GM12878 (cell line): ENCODE measurements at regions not wholly inside any gene's neighbourhood (a gene's known extent, or its start where the extent isn't known, plus 50 kb on each side); places are given as distances from the start of the nearest gene placed in this dataset.

ENCODE experiments used
- ATAC-seq: fragments of 200-7000 bp; cut with Tn5 transposase; 3 replicates; pipeline ENCODE4 v1.9.1; 2020; ENCODE audit warnings: mild to moderate bottlenecking, moderate library complexity
- BruUV-seq: library from RNA; stranded (reverse); fragments of 400-500 nt; replicated peaks from 2 replicates; lab custom pipeline; 2021; lab: Mats Ljungman, UMichigan
- CTCF ChIA-PET: fragments of 300-600 bp; sonication (Branson Sonifier 250); formaldehyde crosslinking; extraction: SDS; loops from one replicate; lab custom pipeline; 2021; ENCODE audit warnings: inconsistent platforms; lab: Yijun Ruan, JAX
- POLR2A ChIA-PET: fragments of 350-600 bp; formaldehyde crosslinking; extraction: SDS; loops from one replicate; lab custom pipeline; 2021; ENCODE audit warnings: inconsistent platforms; lab: Charles Lee
- RAD21 ChIA-PET: fragments of 300-600 bp; sonication (Branson Sonifier 250); formaldehyde crosslinking; loops from one replicate; lab custom pipeline; 2023; ENCODE audit warnings: antibody characterized with exemption; ENCODE audit not compliant: unreplicated experiment; lab: Charles Lee
- SMC1A ChIA-PET: fragments of 300-600 bp; sonication (Branson Sonifier 250); formaldehyde crosslinking; loops from one replicate; lab custom pipeline; 2023; ENCODE audit not compliant: unreplicated experiment, uncharacterized antibody; lab: Charles Lee
- DNase-seq: peaks from one replicate; pipeline ENCODE4 v3.0.0-alpha.2; 2011; ENCODE audit warnings: low read depth, low spot score
- FAIRE-seq: peaks from 3 replicates; lab custom pipeline; 2011; peaks lifted over from hg19 to GRCh38; lab: Jason Lieb, UNC
- H2AFZ ChIP-seq: 2 replicates; pipeline ENCODE4 v1.6.0; 2011; ENCODE audit warnings: low read depth, low read length, control low read depth; ENCODE audit not compliant: control insufficient read depth
- H3K27ac ChIP-seq: 2 replicates; pipeline ENCODE4 v1.5.1; 2011; ENCODE audit warnings: control low read depth; ENCODE audit not compliant: control insufficient read depth, insufficient read depth
- H3K27me3 ChIP-seq, 2 experiments: replicated peaks in 1 of 2; 2 replicates each; pipeline versions ENCODE4 v1.6.0 to v1.6.1; 2011; ENCODE audit warnings: low read length in 1 of 2; ENCODE audit not compliant: control insufficient read depth in 2 of 2, insufficient read depth in 2 of 2
- H3K36me3 ChIP-seq, 2 experiments: 2 replicates each; pipeline ENCODE4 v1.5.1; 2011; ENCODE audit warnings: low read length in 1 of 2; ENCODE audit not compliant: control insufficient read depth in 2 of 2, insufficient read depth in 2 of 2
- H3K4me1 ChIP-seq: 2 replicates; pipeline ENCODE4 v1.6.1; 2011; ENCODE audit warnings: mild to moderate bottlenecking, low read length, moderate library complexity, mixed read lengths; ENCODE audit not compliant: control insufficient read depth, insufficient read depth
- H3K4me2 ChIP-seq: 2 replicates; pipeline ENCODE4 v1.6.0; 2011; ENCODE audit warnings: control low read depth; ENCODE audit not compliant: control insufficient read depth, insufficient read depth
- H3K4me3 ChIP-seq: fragments of 200-600 bp; sonication (generic); 2 replicates; pipeline ENCODE4 v1.5.1; 2016
- H3K79me2 ChIP-seq: 2 replicates; pipeline ENCODE4 v1.6.0; 2011; ENCODE audit warnings: low read length; ENCODE audit not compliant: control insufficient read depth, insufficient read depth
- H3K9ac ChIP-seq: 2 replicates; pipeline ENCODE4 v1.8.0; 2011; ENCODE audit warnings: low read length, control low read depth, mixed read lengths; ENCODE audit not compliant: control insufficient read depth, insufficient read depth
- H3K9me3 ChIP-seq: replicated peaks from 3 replicates; pipeline ENCODE4 v1.5.1; 2011; ENCODE audit warnings: mild to moderate bottlenecking, low read length; ENCODE audit not compliant: control insufficient read depth, insufficient read depth
- H4K20me1 ChIP-seq: 2 replicates; pipeline ENCODE4 v1.6.0; 2011; ENCODE audit not compliant: control insufficient read depth, insufficient read depth
- CHD2 ChIP-seq: IDR thresholded peaks from 2 replicates; pipeline ENCODE4 v1.6.1; 2011; ENCODE audit warnings: low read depth, low read length, improper control_type of control experiment, borderline replicate concordance
- ETV6 ChIP-seq, 2 experiments: fragments of 450-650 bp in 1 of 2; IDR thresholded peaks in 1 of 2; conservative IDR thresholded peaks in 1 of 2; 2 replicates each; pipeline ENCODE4 v1.6.1; 2014; ENCODE audit warnings: antibody characterized with exemption in 1 of 2, borderline replicate concordance in 1 of 2, low read depth in 1 of 2, mild to moderate bottlenecking in 1 of 2, moderate library complexity in 1 of 2
- HDAC2 ChIP-seq: fragments of 200-600 bp; sonication (generic); IDR thresholded peaks from 2 replicates; pipeline ENCODE4 v1.6.1; 2017
- JUNB ChIP-seq: IDR thresholded peaks from 2 replicates; pipeline ENCODE4 v1.6.1; 2016; ENCODE audit warnings: antibody characterized with exemption, mild to moderate bottlenecking
- NFIC ChIP-seq: IDR thresholded peaks from 2 replicates; pipeline ENCODE4 v1.6.1; 2012; ENCODE audit warnings: low read depth, mild to moderate bottlenecking, inconsistent platforms, low read length, moderate library complexity
- PML ChIP-seq: IDR thresholded peaks from 2 replicates; pipeline ENCODE4 v1.6.1; 2012; ENCODE audit warnings: low read length, inconsistent platforms
- RB1 ChIP-seq: fragments of 450-650 bp; formaldehyde crosslinking; IDR thresholded peaks from 2 replicates; pipeline ENCODE4 v1.6.1; 2017; ENCODE audit warnings: mild to moderate bottlenecking, borderline replicate concordance
- TCF7 ChIP-seq: IDR thresholded peaks from 2 replicates; pipeline ENCODE4 v1.6.1; 2014; ENCODE audit warnings: antibody characterized with exemption, borderline replicate concordance
- ZNF24 ChIP-seq: fragments of 450-650 bp; IDR thresholded peaks from 2 replicates; pipeline ENCODE4 v1.6.1; 2017; ENCODE audit warnings: antibody characterized with exemption, mild to moderate bottlenecking
- ZNF274 ChIP-seq: IDR thresholded peaks from one replicate; pipeline ENCODE4 v1.8.0; 2011; ENCODE audit not compliant: insufficient read length, insufficient read depth
- WGBS: methylation state at CpG from one replicate; pipeline ENCODE4 v1.1.6; 2016; ENCODE audit warnings: low lambda C conversion rate; ENCODE audit not compliant: insufficient replicate concordance, insufficient coverage; ENCODE audit errors: missing lambda C conversion rate; 5-methylcytosine and 5-hydroxymethylcytosine counted together
- in situ Hi-C: fragments of 300-500 bp; cut with MboI; formaldehyde crosslinking; loops from 9 replicates; pipeline ENCODE4 v1.14.3; 2018; ENCODE audit warnings: mixed read lengths
- intact Hi-C: fragments of 100-400 bp; cut with micrococcal nuclease; formaldehyde crosslinking; loops from one replicate; pipeline ENCODE4 v1.14.2; 2022; ENCODE audit not compliant: unreplicated experiment
- TF ChIP-seq, protein P1 (sequence below): IDR thresholded peaks from 2 replicates; pipeline ENCODE4 v1.6.1; 2012; ENCODE audit warnings: low read depth, low read length, improper control_type of control experiment
- TF ChIP-seq, protein P2 (sequence below), 3 experiments: IDR thresholded peaks in 2 of 3; conservative IDR thresholded peaks in 1 of 3; 2 replicates each; pipeline ENCODE4 v1.5.1; 2011; ENCODE audit warnings: low read depth in 3 of 3, low read length in 3 of 3, mild to moderate bottlenecking in 3 of 3, control low read depth in 2 of 3, moderate library complexity in 2 of 3, inconsistent platforms in 1 of 3, mixed read lengths in 1 of 3; ENCODE audit not compliant: control insufficient read depth in 2 of 3, insufficient read depth in 1 of 3; ENCODE audit errors: extremely low read depth in 1 of 3
- TF ChIP-seq, protein P3 (sequence below): fragments of 450-650 bp; IDR thresholded peaks from 2 replicates; pipeline ENCODE4 v1.6.1; 2017; ENCODE audit warnings: mild to moderate bottlenecking
- TF ChIP-seq, protein P4 (sequence below): fragments of 450-650 bp; IDR thresholded peaks from 2 replicates; pipeline ENCODE4 v1.6.1; 2018; ENCODE audit warnings: mild to moderate bottlenecking, low read depth, moderate library complexity; ENCODE audit not compliant: partially characterized antibody

DNA sequence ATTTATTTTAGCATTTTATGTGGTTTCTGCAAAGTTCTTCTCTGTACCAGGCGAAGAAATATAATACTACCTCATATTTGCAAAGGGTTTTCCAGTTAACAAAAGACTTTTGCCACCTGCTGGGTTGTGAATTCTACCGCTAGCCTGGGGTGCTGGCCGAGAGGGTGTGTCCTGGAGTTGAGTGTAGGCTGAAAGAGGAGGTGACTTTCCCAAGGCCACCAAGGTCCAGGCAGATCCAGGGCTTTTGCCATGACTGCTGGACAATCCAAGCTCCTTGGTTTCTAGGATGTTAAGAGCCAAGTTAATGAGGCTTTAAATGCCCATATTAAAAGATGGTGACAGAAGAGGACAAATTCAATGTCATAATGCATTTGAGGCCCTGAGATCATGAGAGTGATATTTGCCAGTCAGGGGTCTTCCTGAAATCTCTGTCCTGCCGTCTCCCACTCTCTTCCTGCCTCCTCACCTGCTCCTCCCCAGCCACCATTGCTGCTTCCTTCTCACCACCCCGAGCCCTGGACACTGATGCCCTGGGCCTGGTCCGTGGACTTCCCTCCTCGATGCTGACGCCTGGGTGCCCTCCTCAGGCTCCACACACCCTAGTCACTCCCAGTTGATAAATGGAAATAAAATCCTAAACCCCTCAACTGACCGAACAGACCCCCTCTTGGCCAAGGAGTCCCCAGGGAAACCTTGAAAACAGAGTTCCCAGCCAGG, 825.6 kb downstream of the TBC1D22A start (continued):
- TF ChIP-seq, protein P1, sequence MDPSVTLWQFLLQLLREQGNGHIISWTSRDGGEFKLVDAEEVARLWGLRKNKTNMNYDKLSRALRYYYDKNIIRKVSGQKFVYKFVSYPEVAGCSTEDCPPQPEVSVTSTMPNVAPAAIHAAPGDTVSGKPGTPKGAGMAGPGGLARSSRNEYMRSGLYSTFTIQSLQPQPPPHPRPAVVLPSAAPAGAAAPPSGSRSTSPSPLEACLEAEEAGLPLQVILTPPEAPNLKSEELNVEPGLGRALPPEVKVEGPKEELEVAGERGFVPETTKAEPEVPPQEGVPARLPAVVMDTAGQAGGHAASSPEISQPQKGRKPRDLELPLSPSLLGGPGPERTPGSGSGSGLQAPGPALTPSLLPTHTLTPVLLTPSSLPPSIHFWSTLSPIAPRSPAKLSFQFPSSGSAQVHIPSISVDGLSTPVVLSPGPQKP: no peak
- no peak for TF ChIP-seq TCF7

DNA sequence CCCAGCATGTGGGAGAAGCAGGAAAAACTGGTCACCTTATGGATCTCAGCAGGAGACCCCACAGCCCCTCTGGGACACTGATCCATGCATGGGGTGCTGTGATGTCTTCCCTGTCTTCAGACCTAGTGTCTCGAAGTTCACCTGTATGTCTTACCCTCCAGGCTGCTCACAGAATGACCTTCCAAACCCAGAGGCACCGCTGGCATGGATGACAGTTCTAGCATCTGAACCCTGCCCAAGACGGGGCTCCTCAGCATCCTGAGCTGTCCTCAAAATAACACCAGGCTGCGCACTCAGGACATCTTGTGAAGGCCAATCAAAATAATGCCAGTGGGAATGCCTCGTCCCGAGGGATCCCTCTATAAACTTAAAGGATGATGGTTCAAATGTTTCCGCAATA, 824.9 kb downstream of the TBC1D22A start:
- Histone ChIP-seq H3K4me1 (no peaks in the 10 kb centered on the region), H3K36me3 (no peaks in the 10 kb centered on the region), H3K79me2 (no peaks in the 10 kb centered on the region), H3K27me3 (no peaks in the 10 kb centered on the region), H2AFZ (no peak overlapping the region), H3K9ac (no peak overlapping the region), H4K20me1 (no peaks in the 10 kb centered on the region), H3K4me2 (no peak overlapping the region), H3K9me3 (no peaks in the 10 kb centered on the region; the same call in 2 of the 3 replicates), H3K27ac (no peak overlapping the region), H3K4me3 (no peak overlapping the region)
- ChIA-PET POLR2A (no interaction called here), CTCF (no interaction called here), RAD21 (no interaction called here), SMC1A (no interaction called here)
- in situ Hi-C loops: no loop called here
- BruUV-seq: no TSS peak
- FAIRE-seq: no peak
- intact Hi-C loops: no loop called here
- no peak for DNase-seq
- no peak for ATAC-seq
- 18% methylated on average over 7 of the region's 7 CpGs for WGBS
- no peak for TF ChIP-seq HDAC2
- TF ChIP-seq ZNF274: no peak
- TF ChIP-seq ZNF24: no peak
- TF ChIP-seq, protein P2, sequence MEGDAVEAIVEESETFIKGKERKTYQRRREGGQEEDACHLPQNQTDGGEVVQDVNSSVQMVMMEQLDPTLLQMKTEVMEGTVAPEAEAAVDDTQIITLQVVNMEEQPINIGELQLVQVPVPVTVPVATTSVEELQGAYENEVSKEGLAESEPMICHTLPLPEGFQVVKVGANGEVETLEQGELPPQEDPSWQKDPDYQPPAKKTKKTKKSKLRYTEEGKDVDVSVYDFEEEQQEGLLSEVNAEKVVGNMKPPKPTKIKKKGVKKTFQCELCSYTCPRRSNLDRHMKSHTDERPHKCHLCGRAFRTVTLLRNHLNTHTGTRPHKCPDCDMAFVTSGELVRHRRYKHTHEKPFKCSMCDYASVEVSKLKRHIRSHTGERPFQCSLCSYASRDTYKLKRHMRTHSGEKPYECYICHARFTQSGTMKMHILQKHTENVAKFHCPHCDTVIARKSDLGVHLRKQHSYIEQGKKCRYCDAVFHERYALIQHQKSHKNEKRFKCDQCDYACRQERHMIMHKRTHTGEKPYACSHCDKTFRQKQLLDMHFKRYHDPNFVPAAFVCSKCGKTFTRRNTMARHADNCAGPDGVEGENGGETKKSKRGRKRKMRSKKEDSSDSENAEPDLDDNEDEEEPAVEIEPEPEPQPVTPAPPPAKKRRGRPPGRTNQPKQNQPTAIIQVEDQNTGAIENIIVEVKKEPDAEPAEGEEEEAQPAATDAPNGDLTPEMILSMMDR (IDR thresholded peaks at IDR 0.05 in 2 of 3, conservative IDR thresholded peaks at IDR 0.05 in 1 of 3; ENCODE audit: control insufficient read depth in 2 of 3, extremely low read depth in 1 of 3, insufficient read depth in 1 of 3, low read depth in 3 of 3, low read length in 3 of 3): no peak
- TF ChIP-seq NFIC: no peak
- TF ChIP-seq, protein P3, sequence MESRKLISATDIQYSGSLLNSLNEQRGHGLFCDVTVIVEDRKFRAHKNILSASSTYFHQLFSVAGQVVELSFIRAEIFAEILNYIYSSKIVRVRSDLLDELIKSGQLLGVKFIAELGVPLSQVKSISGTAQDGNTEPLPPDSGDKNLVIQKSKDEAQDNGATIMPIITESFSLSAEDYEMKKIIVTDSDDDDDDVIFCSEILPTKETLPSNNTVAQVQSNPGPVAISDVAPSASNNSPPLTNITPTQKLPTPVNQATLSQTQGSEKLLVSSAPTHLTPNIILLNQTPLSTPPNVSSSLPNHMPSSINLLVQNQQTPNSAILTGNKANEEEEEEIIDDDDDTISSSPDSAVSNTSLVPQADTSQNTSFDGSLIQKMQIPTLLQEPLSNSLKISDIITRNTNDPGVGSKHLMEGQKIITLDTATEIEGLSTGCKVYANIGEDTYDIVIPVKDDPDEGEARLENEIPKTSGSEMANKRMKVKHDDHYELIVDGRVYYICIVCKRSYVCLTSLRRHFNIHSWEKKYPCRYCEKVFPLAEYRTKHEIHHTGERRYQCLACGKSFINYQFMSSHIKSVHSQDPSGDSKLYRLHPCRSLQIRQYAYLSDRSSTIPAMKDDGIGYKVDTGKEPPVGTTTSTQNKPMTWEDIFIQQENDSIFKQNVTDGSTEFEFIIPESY: no peak
- no peak for TF ChIP-seq ETV6 (conservative IDR thresholded peaks at IDR 0.05 in 1 of 2, IDR thresholded peaks at IDR 0.05 in 1 of 2; ENCODE audit: borderline replicate concordance in 1 of 2, low read depth in 1 of 2)
- TF ChIP-seq, protein P4, sequence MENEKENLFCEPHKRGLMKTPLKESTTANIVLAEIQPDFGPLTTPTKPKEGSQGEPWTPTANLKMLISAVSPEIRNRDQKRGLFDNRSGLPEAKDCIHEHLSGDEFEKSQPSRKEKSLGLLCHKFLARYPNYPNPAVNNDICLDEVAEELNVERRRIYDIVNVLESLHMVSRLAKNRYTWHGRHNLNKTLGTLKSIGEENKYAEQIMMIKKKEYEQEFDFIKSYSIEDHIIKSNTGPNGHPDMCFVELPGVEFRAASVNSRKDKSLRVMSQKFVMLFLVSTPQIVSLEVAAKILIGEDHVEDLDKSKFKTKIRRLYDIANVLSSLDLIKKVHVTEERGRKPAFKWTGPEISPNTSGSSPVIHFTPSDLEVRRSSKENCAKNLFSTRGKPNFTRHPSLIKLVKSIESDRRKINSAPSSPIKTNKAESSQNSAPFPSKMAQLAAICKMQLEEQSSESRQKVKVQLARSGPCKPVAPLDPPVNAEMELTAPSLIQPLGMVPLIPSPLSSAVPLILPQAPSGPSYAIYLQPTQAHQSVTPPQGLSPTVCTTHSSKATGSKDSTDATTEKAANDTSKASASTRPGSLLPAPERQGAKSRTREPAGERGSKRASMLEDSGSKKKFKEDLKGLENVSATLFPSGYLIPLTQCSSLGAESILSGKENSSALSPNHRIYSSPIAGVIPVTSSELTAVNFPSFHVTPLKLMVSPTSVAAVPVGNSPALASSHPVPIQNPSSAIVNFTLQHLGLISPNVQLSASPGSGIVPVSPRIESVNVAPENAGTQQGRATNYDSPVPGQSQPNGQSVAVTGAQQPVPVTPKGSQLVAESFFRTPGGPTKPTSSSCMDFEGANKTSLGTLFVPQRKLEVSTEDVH: no peak
- TF ChIP-seq RB1: no peak
- TF ChIP-seq PML: no peak
- TF ChIP-seq JUNB: no peak
- no peak for TF ChIP-seq CHD2
